Astrocyte of the spinal cord (primary cell): ENCODE measurements at regions not wholly inside any gene's neighbourhood (a gene's known extent, or its start where the extent isn't known, plus 50 kb on each side); places are given as distances from the start of the nearest gene placed in this dataset.

ENCODE experiments used
- DNase-seq: peaks from one replicate; pipeline ENCODE4 v3.0.0; 2011; ENCODE audit warnings: low read depth, low spot score
- H3K4me3 ChIP-seq: 2 replicates; pipeline ENCODE4 v1.5.1; 2011; ENCODE audit warnings: low read depth, mild to moderate bottlenecking, low read length, moderate library complexity
- CTCF ChIP-seq: IDR thresholded peaks from 2 replicates; pipeline ENCODE4 v1.5.1; 2012; ENCODE audit warnings: low read depth, mild to moderate bottlenecking, low read length, inconsistent platforms
- in situ Hi-C: cut with HindIII; loops from 2 replicates; pipeline ENCODE4 v1.10.0; 2017; ENCODE audit warnings: low sequenced_read_pairs

GRCh38 chr4:141375855-141376254 lies 155.2 kb downstream of the ZNF330 start:
- peak; percentile 63 for TF ChIP-seq CTCF
- in situ Hi-C loops: no loop called here
- no peak overlapping the region for H3K4me3 ChIP-seq
- peak; percentile 81 for DNase-seq

- in situ Hi-C loops: no loop called here
- no peak overlapping the region for H3K4me3 ChIP-seq
- TF ChIP-seq CTCF: no peak
- no peak for DNase-seq
Observed at GRCh38 chr4:141376769-141377168, 156.1 kb downstream of the ZNF330 start.

GRCh38 chr4:141387299-141387698 lies 166.6 kb downstream of the ZNF330 start:
- in situ Hi-C loops: no loop called here
- no peak for TF ChIP-seq CTCF
- DNase-seq: no peak
- no peak overlapping the region for H3K4me3 ChIP-seq

GRCh38 chr4:141388481-141388880 lies 167.8 kb downstream of the ZNF330 start:
- no peak for TF ChIP-seq CTCF
- no peak overlapping the region for H3K4me3 ChIP-seq
- DNase-seq: peak; percentile 91
- in situ Hi-C loops: no loop called here

- peak; percentile 27 for DNase-seq
- in situ Hi-C loops: no loop called here
- no peak for TF ChIP-seq CTCF
- no peak overlapping the region for H3K4me3 ChIP-seq
Observed at GRCh38 chr4:141389649-141390048, 169.0 kb downstream of the ZNF330 start.

- no peak for DNase-seq
- no peak for TF ChIP-seq CTCF
- in situ Hi-C loops: no loop called here
- no peak overlapping the region for H3K4me3 ChIP-seq
Observed at GRCh38 chr4:141390571-141390970, 169.9 kb downstream of the ZNF330 start.

- in situ Hi-C loops: no loop called here
- H3K4me3 ChIP-seq: no peak overlapping the region
- DNase-seq: no peak
- TF ChIP-seq CTCF: no peak
Observed at GRCh38 chr4:141391293-141391692, 170.6 kb downstream of the ZNF330 start.
